Fibroblast of the aortic adventitia (primary cell): ENCODE measurements at regions not wholly inside any gene's neighbourhood (a gene's known extent, or its start where the extent isn't known, plus 50 kb on each side); places are given as distances from the start of the nearest gene placed in this dataset.

Experiments used
- DNase-seq: peaks from one replicate; pipeline ENCODE4 v3.0.0-alpha.2; 2010; ENCODE audit warnings: low read depth
- H3K4me3 ChIP-seq: 2 replicates; pipeline ENCODE4 v1.5.1; 2011; ENCODE audit warnings: low read depth, mild to moderate bottlenecking, control low read depth, low read length, moderate library complexity
- TF ChIP-seq, protein P1 (sequence below): IDR thresholded peaks from 2 replicates; pipeline ENCODE4 v1.5.1; 2011; ENCODE audit warnings: mild to moderate bottlenecking, low read length, control low read depth, inconsistent platforms; ENCODE audit not compliant: insufficient read depth

- no peak overlapping the region for H3K4me3 ChIP-seq
- DNase-seq = no peak
- TF ChIP-seq, protein P1, sequence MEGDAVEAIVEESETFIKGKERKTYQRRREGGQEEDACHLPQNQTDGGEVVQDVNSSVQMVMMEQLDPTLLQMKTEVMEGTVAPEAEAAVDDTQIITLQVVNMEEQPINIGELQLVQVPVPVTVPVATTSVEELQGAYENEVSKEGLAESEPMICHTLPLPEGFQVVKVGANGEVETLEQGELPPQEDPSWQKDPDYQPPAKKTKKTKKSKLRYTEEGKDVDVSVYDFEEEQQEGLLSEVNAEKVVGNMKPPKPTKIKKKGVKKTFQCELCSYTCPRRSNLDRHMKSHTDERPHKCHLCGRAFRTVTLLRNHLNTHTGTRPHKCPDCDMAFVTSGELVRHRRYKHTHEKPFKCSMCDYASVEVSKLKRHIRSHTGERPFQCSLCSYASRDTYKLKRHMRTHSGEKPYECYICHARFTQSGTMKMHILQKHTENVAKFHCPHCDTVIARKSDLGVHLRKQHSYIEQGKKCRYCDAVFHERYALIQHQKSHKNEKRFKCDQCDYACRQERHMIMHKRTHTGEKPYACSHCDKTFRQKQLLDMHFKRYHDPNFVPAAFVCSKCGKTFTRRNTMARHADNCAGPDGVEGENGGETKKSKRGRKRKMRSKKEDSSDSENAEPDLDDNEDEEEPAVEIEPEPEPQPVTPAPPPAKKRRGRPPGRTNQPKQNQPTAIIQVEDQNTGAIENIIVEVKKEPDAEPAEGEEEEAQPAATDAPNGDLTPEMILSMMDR = no peak
These were observed 205.5 kb downstream of the EMX2 start for GRCh38 chr10:117748058-117748457.

DNA sequence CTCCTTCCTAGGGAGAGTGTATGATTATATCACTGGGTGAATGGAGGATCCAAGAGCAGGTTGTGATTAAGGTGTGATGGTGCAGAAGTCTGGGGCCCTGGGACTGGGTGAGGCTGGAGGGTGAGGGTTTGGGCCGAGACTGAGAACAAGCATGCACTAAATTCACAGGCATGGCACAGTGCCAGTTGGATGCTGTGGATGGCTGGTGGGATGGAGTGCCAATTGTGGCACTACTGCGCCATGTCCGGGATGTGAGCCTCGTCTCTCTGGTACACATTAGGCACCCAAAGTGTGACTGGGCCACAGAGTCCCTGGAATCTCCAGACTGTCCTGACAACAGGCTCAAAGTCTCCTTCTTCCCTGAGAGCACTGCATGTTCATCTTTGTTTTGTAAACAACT, 208.1 kb downstream of the EMX2 start:
- no peak overlapping the region for H3K4me3 ChIP-seq
- DNase-seq = no peak
- TF ChIP-seq, protein P1 = no peak

DNA sequence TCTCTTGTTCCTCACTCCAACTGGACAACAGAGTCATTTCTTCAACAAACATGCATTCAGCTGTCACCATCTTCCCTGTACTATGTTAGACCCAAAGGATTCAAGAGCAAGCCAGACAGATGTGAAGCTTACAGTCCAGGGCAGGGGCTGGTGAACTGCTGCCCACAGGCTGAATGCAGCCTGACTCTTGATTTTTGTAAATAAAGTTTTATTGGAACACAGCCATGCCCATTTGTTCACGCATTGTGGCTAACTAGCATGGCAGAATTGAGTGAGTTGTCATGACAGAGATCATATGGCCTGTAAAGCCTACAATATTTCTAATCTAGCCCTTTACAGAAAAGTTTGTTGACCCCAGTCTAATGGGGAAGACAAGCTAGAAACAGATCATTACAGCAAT, 208.7 kb downstream of the EMX2 start:
- TF ChIP-seq, protein P1 = no peak
- no peak for DNase-seq
- H3K4me3 ChIP-seq = no peak overlapping the region

DNA sequence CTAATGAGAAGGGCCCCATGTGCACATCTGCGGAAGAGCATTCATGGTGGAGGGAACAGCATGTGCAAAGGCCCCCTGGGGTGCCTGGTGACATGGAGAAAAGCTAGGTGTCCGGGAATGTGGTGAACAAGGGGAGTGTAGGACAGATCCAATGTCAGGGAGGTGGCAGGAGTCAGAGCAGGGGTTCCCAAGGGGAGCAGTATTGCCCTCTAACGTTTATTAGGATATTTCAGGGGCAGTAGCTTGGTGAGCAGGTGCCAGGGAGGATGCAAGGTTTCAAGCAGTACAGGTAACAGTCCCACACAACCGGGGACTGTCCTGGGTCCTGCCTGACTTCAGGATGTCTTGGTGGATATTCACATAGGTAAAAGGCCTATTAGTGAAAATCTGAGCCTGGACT, 209.6 kb downstream of the EMX2 start:
- TF ChIP-seq, protein P1 = no peak
- no peak for DNase-seq

DNA sequence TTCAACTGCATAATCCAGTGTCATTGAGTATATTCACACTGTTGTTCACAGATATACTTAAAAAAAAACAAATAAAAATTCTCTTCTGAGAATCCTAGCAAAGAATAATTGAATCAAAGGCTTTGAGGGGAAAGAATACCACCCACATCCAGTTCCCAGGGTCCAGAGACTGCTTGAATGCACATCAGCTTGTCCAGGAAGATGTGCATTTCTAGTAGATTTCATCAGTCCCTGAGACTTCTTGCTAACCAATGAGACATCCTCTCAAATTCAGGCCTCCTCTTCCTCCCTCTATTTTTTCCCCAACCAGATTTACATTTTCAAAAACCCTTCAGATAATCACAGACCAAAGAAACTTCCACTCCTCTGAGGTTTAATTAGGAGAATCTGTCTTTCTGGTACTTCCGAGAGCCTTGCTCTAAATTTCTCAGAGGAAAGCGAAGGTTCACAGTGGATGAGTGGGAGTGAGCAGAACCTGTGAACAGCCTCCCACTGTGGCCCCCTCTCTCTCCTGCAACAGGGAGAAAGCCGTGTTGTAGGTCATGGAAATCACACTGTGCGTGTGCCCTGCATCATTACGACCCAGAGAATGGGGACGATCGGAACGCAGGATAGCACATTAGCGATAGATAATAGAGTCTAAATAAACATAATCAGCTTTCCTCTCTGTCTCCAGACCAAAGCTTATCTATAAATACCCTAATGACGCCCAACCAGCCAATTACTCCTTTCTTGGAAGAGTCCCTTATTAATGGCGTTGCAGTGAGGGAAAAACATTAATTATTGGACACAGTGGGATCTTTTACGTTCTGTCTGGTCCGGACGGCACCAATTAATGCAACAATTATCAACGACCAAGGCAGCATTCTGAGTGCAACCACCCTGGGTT, 212.5 kb downstream of the EMX2 start:
- H3K4me3 ChIP-seq = no peak overlapping the region
- TF ChIP-seq, protein P1 = no peak
- DNase-seq = no peak

More for the DNA sequence above, 209.6 kb downstream of the EMX2 start:
- no peak overlapping the region for H3K4me3 ChIP-seq

DNA sequence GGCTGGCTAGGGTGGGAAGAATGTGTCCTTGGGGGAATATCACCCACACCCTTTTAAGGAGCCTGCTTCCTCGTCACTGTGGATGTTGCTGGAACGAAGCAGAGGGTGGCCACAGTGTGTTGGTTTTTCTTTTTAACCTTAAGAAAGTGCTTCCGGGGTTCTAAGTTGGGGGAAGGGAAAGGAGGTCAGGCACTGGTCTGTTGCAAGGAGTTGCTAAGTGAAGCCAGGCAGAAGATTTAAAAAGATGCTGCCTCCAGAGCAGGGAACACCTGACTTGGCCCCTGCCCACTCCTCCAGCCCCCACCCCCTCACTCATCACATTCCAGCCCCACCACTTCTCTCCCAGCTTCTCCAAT, 213.1 kb downstream of the EMX2 start:
- H3K4me3 ChIP-seq = no peak overlapping the region
- TF ChIP-seq, protein P1 = no peak
- no peak for DNase-seq
